NCI-H524 treated with DMSO at 0.1 percent for 48 hours (cell line): ENCODE measurements at regions not wholly inside any gene's neighbourhood (a gene's known extent, or its start where the extent isn't known, plus 50 kb on each side); places are given as distances from the start of the nearest gene placed in this dataset.

ENCODE experiments used
- DNase-seq: peaks from one replicate; lab custom pipeline; 2025; lab: John Stamatoyannopoulos, UW

DNA sequence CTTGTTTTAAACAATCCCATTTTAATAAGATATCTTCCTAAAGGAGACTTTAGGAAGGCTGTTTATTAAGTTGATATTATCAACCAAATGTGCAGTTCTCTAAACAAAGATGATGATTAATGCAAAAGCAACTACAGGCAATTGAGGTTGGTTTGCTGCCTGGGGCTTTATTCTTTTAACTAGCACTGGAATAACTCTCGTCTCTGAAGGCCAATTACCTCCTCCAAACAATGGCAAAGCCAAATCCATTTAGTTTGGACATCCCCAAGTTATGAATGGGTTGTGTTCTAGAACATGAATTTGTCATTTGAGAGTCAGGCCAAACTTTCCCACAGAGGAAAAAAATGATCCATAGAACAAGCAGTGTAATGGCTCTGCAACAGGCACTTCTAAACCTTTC, 114.1 kb downstream of the SLC16A9 start:
- DNase-seq, result no peak

- DNase-seq, result no peak
Observed at GRCh38 chr10:59593768-59594167, 115.9 kb downstream of the SLC16A9 start.

- DNase-seq, result no peak
Observed at GRCh38 chr10:59589796-59590195, 119.9 kb downstream of the SLC16A9 start.

GRCh38 chr10:59588791-59589190, 120.9 kb downstream of the SLC16A9 start:
- no peak for DNase-seq

DNA sequence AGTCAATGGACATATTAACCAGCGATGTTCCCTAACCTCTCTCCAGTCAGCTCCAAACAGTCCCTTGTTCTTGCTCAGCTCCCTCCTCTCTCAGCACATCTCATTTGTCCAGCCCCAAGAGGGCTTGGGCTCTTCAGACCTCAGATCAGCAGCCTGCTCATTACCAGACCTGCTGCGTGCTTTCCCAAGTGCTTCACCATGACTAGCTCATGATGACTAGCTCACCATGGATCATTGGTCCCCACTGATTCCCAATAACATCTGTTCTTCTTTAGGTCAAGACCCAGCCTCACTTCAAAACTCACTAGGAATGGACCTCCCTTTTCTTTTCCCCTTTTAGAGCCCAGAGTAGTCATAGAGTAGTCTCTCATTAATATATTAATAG, 121.9 kb downstream of the SLC16A9 start:
- no peak for DNase-seq

DNA sequence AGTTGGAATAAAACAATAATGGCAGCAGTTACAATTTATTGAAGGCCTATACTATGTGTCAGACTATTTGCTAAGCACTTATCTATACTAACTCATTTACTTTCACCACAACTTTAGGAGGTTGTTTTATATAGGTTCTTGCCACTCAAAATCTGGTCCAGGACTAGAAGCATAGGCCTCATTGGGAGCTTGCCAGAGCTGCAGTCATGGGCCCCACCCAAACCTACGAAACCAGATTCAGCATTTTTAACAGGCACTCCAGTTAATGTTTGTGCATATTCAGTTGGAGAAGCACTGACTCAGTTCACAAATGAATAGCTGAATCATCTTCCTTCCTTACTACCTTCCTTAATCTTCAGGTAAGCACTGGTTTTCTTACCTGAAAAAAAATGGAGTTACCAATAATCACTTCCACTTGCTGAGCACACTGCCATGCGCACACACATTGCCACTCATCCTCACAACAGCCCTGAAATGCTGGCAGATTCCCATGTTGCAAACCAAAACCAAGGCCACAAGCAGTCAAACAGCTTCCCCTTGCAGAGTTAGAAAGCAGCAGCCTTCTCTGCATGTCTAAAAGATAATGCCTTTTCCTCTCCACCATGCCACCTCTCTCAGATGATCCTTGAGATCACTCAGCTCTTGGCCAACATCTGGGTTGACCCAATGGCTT, 122.4 kb downstream of the SLC16A9 start:
- no peak for DNase-seq

- DNase-seq, result no peak
Observed at GRCh38 chr10:59586407-59586891, 123.2 kb downstream of the SLC16A9 start.

DNA sequence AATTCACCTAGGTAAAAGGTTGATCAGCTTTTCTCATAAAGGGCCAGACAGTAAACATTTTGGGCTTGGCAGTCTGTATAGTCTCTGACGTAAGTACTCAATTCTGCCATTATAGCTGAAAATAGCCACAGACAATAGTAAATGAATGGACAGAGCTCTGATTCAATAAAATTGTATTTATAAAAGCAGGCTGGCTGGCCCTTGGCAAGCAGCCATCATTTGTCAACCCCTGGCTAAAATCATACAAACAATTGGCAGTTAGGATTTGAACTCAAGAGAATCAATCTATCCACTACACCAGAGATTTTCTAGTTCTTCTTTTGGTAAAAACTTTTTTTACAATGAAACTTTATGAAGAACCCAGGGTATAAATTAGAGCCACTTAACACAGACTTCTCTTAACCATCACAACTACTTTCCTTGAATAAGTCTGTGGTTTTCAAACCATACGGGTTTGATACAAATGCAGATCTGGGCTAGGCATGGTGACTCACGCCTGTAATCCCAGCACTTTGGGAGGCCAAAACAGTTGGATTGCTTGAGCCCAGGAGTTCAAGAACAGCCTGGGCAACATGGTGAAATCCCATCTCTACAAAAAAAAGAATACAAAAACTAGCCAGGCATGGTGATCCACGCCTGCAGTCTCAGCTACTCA, 124.5 kb downstream of the SLC16A9 start:
- DNase-seq, result no peak

DNA sequence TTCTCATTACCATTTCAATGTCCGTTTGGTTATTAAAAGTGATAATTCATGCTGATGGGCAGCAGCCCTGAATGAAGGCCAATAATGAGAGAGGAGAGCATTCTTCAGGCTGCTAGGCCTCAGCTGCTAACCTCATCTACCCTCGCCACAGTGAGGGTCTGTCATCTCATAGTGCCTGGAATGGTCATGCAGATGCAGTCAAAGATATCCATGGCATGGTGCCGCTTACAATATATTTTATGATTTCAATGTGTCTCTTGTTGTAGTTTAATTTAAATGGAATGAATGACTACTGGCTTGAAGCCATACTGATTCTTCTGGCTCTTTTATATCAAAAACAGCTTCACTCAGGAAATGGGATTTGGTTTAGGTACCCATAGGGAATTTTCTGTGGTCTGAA, 126.9 kb downstream of the SLC16A9 start:
- no peak for DNase-seq

GRCh38 chr10:59582058-59582457, 127.6 kb downstream of the SLC16A9 start:
- no peak for DNase-seq

DNA sequence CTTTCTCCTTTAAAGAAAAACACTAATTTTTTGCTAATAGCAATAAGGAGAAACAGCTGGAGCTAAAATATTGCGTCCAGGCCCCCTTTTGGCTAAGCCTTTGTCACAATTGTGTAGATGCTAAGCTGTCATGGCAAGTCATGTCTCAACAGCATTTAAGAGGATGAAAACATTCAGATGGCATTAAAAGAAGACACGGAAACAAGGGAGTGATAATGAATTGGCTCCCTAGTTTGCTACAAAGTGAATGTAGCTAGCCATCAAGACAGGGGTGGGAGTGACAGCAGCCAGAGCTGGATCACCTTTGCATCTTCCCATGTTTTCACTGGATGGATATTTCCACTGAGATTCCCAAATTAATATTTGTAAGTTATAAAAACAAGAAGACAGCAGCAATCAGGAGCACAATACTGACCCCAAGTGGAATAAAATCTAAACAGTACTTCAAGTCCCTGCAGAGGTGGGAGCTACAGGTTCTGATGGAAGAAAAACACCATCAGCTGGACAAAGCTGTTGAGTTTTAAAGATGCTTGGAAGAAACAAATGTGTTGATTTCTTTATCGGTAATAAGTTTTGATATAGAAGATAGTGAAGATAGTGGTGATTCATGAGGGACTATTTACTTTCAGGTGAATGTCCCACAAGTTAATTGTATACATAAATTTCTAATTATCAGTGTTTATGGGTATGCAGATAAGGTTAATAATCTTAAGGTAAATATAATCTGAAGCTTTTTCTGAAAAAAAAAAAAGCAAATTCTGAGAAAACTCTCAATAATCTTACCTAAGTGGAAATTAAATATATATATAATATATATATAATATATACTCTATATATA, 129.4 kb downstream of the SLC16A9 start:
- DNase-seq, result no peak

- no peak for DNase-seq
Observed at GRCh38 chr10:59578741-59579140, 130.9 kb downstream of the SLC16A9 start.

- DNase-seq, result no peak
Observed at GRCh38 chr10:59577984-59578383, 131.7 kb downstream of the SLC16A9 start.

DNA sequence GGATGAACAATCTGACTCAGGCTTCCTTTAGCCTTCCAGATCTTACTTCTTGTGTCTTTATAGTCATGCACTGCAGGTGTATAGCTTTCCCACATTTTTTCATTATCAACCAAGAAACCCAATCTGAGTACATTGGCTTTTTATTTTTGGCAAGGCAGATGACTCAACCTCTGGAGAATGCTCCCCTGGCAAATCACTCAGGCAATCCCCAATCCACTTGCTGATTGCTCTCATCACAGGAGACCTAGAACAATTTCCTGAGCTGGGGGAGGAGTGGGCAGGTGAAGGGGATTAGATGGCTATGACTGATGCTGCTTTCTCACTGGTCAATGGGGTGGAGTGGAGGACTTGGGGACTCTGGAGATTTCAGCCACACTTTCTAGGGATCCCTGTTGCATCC, 134.4 kb downstream of the SLC16A9 start:
- DNase-seq, result no peak

GRCh38 chr10:59563531-59563930, 146.1 kb downstream of the SLC16A9 start:
- no peak for DNase-seq

GRCh38 chr10:59562126-59562525, 147.5 kb downstream of the SLC16A9 start:
- no peak for DNase-seq

GRCh38 chr10:59561477-59562121, 148.1 kb downstream of the SLC16A9 start:
- no peak for DNase-seq

- no peak for DNase-seq
Observed at GRCh38 chr10:59560990-59561389, 148.7 kb downstream of the SLC16A9 start.

DNA sequence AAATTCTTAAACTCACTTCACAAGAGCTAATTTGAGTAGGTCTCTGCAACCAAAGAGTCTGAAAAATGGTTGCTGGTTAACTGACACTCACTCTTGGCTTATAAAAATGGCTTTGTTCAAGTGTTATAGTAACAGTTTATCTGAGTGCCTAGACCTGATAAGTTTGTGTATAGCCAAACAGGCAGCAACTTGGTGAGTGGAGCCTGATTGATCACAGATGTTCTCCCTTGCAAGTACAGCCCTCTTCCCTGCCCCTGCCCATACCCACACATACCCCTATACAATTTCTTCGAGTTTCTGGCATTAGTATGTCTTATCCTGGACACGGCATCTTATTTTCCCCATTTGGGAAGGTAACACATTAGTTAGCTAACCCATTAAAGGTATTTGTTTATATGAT, 149.5 kb downstream of the SLC16A9 start:
- DNase-seq, result no peak

- no peak for DNase-seq
Observed at GRCh38 chr10:59558066-59558465, 151.6 kb downstream of the SLC16A9 start.

- DNase-seq, result no peak
Observed at GRCh38 chr10:59557642-59558041, 152.0 kb downstream of the SLC16A9 start.

- peak; percentile 36 for DNase-seq
Observed at GRCh38 chr10:59557052-59557451, 152.6 kb downstream of the SLC16A9 start.
